HepG2 (cell line): ENCODE measurements at regions not wholly inside any gene's neighbourhood (a gene's known extent, or its start where the extent isn't known, plus 50 kb on each side); places are given as distances from the start of the nearest gene placed in this dataset.
A peak's percentile ranks its signal among the peaks of the same experiment; 100 is the strongest.

ENCODE experiments used
- ATF7-NPFF ChIP-seq: sonication (generic); formaldehyde crosslinking; IDR thresholded peaks from 2 replicates; pipeline ENCODE4 v1.8.1; 2023; ENCODE audit warnings: mild to moderate bottlenecking, low read depth, missing genetic modification reagents, moderate library complexity
- ELF3 ChIP-seq: IDR thresholded peaks from 2 replicates; pipeline ENCODE4 v1.6.1; 2016; ENCODE audit warnings: missing genetic modification reagents, missing compliant biosample characterization
- ETS1 ChIP-seq: sonication (generic); formaldehyde crosslinking; IDR thresholded peaks from 2 replicates; pipeline ENCODE4 v1.4.0; 2020; ENCODE audit warnings: missing genetic modification reagents
- GABPA ChIP-seq, 2 experiments: IDR thresholded peaks; 2 replicates each; pipeline ENCODE4 v1.6.1; 2011 to 2016; ENCODE audit warnings: low read depth in 2 of 2, low read length in 1 of 2, missing biosample characterization in 1 of 2, missing genetic modification characterization in 1 of 2
- GABPB1 ChIP-seq: IDR thresholded peaks from 2 replicates; pipeline ENCODE4 v1.6.1; 2016; ENCODE audit warnings: mild to moderate bottlenecking, missing genetic modification reagents, moderate library complexity, missing compliant biosample characterization
- GMEB2 ChIP-seq: IDR thresholded peaks from 2 replicates; pipeline ENCODE4 v1.6.1; 2016; ENCODE audit warnings: missing biosample characterization, missing genetic modification reagents, low read depth
- HMG20B ChIP-seq: conservative IDR thresholded peaks from 2 replicates; pipeline ENCODE4 v1.6.1; 2016; ENCODE audit warnings: missing genetic modification reagents, missing compliant biosample characterization
- JUN ChIP-seq: sonication (generic); formaldehyde crosslinking; IDR thresholded peaks from 2 replicates; pipeline ENCODE4 v1.4.0; 2020; ENCODE audit warnings: mild to moderate bottlenecking, missing genetic modification reagents
- MBD4 ChIP-seq: IDR thresholded peaks from 2 replicates; pipeline ENCODE4 v1.6.1; 2012; ENCODE audit warnings: low read length, inconsistent platforms, borderline replicate concordance
- MXI1 ChIP-seq: IDR thresholded peaks from 3 replicates; pipeline ENCODE4 v1.6.1; 2012; ENCODE audit warnings: low read depth, low read length, inconsistent platforms, borderline replicate concordance
- NCOR1 ChIP-seq: fragments of 200-600 bp; sonication (generic); IDR thresholded peaks from 2 replicates; pipeline ENCODE4 v1.7.0; 2017; ENCODE audit warnings: antibody characterized with exemption, low read length, borderline replicate concordance
- PATZ1 ChIP-seq: sonication (generic); formaldehyde crosslinking; IDR thresholded peaks from 2 replicates; pipeline ENCODE4 v1.4.0; 2020; ENCODE audit warnings: missing genetic modification reagents
- REST ChIP-seq, 2 experiments: IDR thresholded peaks; 2 replicates each; pipeline ENCODE4 v1.6.1; 2011 to 2012; ENCODE audit warnings: low read length in 2 of 2, borderline replicate concordance in 1 of 2, low read depth in 1 of 2, mild to moderate bottlenecking in 1 of 2, moderate library complexity in 1 of 2
- SKI ChIP-seq: fragments of 450-650 bp; IDR thresholded peaks from one replicate; pipeline ENCODE4 v1.6.1; 2018; ENCODE audit warnings: mild to moderate bottlenecking; ENCODE audit not compliant: partially characterized antibody
- SMAD3 ChIP-seq: sonication (generic); formaldehyde crosslinking; IDR thresholded peaks from 2 replicates; pipeline ENCODE4 v1.4.0; 2020; ENCODE audit warnings: missing genetic modification reagents
- ZBTB20 ChIP-seq: sonication (generic); formaldehyde crosslinking; IDR thresholded peaks from 2 replicates; pipeline ENCODE4 v1.8.1; 2023; ENCODE audit warnings: missing genetic modification reagents, low read depth, mild to moderate bottlenecking, borderline replicate concordance
- TF ChIP-seq, protein P1 (sequence below): IDR thresholded peaks from 2 replicates; pipeline ENCODE4 v1.6.1; 2016; ENCODE audit warnings: missing compliant biosample characterization, missing genetic modification reagents, borderline replicate concordance
- TF ChIP-seq, protein P2 (sequence below): fragments of 450-650 bp; IDR thresholded peaks from 2 replicates; pipeline ENCODE4 v1.6.1; 2016

DNA sequence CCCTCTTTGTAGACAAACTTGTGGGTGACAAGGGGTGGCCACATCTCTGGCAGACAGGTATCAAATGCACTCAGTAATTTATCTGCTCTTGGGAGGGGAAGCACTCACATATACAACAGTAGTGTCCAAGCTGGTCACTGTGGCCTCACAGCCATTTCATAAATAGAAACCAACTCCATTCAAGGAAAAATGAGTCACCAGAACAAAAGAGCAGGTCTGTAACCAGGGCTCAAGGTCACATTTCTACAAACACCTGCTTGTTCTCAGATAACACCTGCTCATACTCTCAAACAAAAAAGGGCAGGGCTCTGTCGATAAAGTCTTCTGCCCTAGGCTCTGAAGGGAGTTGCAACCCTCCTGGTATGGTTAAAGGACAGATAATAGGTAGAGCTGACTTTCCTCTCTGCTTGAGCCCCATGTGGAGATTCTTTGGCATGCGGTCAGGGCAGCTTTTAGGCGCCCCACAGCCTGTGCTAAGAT, 459.0 kb downstream of the BCL11A start (continued):
- TF ChIP-seq REST (IDR thresholded peaks at IDR 0.05; ENCODE audit: borderline replicate concordance in 1 of 2, low read depth in 1 of 2, low read length in 2 of 2) (peak in 1 of 2 experiments; percentile 27; a peak in 1 of 4 replicates), NCOR1 (peak; percentile 23; the same call in 1 of the 2 replicates), PATZ1 (CRISPR knock-in tag) (peak; percentile 46; the same call in 1 of the 2 replicates), GABPA (IDR thresholded peaks at IDR 0.05; ENCODE audit: low read depth, low read length) (no peak), GABPA (CRISPR knock-in tag; IDR thresholded peaks at IDR 0.05; ENCODE audit: low read depth) (peak; percentile 26; the same call in 1 of the 2 replicates), MXI1 (peak; percentile 28; the same call in 1 of the 3 replicates), GMEB2 (CRISPR knock-in tag) (no peak), SMAD3 (CRISPR knock-in tag) (peak; percentile 59; the same call in 1 of the 2 replicates), MBD4 (no peak), HMG20B (peak; percentile 72; the same call in 1 of the 2 replicates), JUN (peak; percentile 77; the same call in 1 of the 2 replicates), ETS1 (CRISPR knock-in tag) (no peak), ATF7-NPFF (CRISPR knock-in tag) (peak; percentile 19; the same call in 1 of the 2 replicates), GABPB1 (CRISPR knock-in tag) (peak; percentile 34; the same call in 1 of the 2 replicates), ELF3 (CRISPR knock-in tag) (peak; percentile 88), ZBTB20 (CRISPR knock-in tag) (peak; percentile 82; the same call in 1 of the 2 replicates), SKI (no peak)
- TF ChIP-seq, protein P1, sequence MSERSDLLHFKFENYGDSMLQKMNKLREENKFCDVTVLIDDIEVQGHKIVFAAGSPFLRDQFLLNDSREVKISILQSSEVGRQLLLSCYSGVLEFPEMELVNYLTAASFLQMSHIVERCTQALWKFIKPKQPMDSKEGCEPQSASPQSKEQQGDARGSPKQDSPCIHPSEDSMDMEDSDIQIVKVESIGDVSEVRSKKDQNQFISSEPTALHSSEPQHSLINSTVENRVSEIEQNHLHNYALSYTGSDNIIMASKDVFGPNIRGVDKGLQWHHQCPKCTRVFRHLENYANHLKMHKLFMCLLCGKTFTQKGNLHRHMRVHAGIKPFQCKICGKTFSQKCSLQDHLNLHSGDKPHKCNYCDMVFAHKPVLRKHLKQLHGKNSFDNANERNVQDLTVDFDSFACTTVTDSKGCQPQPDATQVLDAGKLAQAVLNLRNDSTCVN (CRISPR knock-in tag), result peak; percentile 66; the same call in 1 of the 2 replicates
- TF ChIP-seq, protein P2, sequence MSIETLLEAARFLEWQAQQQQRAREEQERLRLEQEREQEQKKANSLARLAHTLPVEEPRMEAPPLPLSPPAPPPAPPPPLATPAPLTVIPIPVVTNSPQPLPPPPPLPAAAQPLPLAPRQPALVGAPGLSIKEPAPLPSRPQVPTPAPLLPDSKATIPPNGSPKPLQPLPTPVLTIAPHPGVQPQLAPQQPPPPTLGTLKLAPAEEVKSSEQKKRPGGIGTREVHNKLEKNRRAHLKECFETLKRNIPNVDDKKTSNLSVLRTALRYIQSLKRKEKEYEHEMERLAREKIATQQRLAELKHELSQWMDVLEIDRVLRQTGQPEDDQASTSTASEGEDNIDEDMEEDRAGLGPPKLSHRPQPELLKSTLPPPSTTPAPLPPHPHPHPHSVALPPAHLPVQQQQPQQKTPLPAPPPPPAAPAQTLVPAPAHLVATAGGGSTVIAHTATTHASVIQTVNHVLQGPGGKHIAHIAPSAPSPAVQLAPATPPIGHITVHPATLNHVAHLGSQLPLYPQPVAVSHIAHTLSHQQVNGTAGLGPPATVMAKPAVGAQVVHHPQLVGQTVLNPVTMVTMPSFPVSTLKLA, result peak; percentile 85
